GM21447 (cell line): ENCODE measurements at regions not wholly inside any gene's neighbourhood (a gene's known extent, or its start where the extent isn't known, plus 50 kb on each side); places are given as distances from the start of the nearest gene placed in this dataset.

Experiments used
- ATAC-seq: cut with Tn5 transposase; IDR thresholded peaks from one replicate; pipeline ENCODE4 v1.9.1; 2021; ENCODE audit not compliant: unreplicated experiment

- ATAC-seq: peak; percentile 87
These were observed 96.9 kb upstream of the TMPO start for GRCh38 chr12:98418357-98419075.

GRCh38 chr12:98419081-98419794 lies 96.2 kb upstream of the TMPO start:
- no peak for ATAC-seq

DNA sequence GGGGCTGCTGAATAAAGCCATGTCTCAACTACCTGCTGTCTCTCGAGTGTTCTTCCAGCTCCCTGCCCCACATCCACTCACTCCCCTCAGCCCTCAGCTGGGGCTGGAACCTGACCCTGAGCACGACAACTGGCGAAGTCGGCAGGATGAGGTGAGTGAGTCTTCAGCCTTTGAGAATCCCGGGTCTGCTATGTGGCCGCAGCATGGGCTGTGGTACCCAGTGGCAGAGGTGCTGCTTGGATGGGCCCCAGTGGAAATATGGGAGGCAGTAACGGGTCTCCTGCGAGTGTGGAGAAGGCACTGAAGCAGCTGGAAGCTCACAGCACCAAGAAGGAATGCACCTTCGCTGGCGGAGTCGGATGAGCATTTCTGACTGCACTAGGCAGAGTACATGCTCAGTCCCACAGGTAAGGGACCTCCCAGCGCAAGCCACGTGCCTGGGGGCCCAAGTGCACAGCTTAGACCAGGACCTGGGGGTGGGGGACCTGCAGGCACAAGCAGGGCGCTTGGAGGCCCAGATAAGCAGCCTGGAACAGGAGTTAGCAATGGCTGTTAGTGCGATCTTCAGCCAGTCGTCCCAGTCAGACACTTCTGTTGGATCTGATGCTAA lies 95.5 kb upstream of the TMPO start:
- no peak for ATAC-seq

- no peak for ATAC-seq
These were observed 94.9 kb upstream of the TMPO start for GRCh38 chr12:98420461-98420860.

- ATAC-seq: no peak
These were observed 94.1 kb upstream of the TMPO start for GRCh38 chr12:98421316-98421715.

DNA sequence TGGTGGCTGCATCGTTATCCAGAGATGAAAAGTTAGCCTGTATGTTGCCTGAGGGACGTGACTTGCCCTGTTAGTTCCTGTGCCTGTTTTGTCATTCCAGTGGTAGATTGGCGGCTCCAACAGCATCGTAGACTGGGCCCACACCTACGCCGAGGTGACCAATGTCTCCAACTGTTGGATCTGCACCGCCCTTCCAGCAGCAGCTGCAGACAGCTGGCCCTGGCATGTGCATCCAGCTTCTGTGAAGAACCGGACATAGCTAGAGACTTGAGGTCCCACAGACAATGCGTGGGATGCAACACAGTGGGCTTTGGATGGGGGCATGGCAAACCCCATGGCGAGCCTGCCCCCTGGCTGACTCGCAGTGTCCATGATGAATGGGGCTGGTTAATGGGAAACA lies 93.0 kb upstream of the TMPO start:
- no peak for ATAC-seq

DNA sequence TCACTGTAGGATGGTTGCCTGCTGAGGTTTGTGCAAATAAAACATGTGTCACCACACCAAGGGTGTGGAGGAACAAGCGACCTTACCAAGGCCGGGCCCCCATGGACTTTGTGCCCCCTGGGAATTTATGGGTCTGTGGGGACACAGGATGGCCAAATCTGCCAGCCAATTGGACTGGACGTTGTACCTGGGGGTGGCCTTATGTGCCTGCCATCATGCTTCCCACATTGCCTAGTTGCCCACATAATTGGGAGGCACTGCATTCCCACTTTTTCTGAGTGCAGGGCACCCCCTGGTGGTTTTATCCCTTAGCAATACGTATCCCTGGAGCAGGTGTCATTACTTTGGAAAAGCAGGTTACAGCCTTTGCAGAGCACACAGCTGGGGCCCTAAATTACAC lies 92.6 kb upstream of the TMPO start:
- ATAC-seq: no peak

GRCh38 chr12:98423963-98424362 lies 91.4 kb upstream of the TMPO start:
- no peak for ATAC-seq

DNA sequence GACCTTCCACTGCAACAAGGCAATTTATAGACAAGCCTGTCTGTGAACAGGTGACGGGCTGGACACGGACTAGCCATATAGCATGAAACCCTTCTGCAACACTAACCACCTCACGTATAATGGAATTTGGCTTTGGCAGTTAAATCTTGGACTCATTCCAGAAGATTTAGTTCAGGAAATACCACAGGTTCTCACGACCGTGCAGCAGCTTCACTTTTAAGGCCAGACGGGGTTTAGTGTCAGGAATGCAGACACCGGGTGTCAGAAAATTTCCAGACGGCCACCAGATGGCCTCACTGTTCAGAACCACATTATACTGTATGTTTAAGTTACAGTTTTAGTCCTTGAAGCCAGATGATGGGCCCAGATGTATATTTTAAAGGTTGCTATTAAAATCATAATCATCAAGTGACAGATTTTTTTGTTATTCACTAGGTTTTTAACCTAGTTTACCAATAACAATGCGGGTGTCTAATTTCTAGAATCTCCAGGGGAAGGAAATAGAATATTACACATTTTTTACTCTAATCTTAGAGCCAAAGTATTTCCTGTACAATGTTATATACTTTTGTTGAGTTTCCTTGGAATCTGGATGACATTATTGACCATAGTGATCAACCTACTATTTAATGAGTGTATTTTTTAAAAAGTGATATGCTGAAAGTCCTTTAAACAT lies 90.5 kb upstream of the TMPO start:
- peak; percentile 84 for ATAC-seq

- no peak for ATAC-seq
These were observed 89.5 kb upstream of the TMPO start for GRCh38 chr12:98425859-98426258.

DNA sequence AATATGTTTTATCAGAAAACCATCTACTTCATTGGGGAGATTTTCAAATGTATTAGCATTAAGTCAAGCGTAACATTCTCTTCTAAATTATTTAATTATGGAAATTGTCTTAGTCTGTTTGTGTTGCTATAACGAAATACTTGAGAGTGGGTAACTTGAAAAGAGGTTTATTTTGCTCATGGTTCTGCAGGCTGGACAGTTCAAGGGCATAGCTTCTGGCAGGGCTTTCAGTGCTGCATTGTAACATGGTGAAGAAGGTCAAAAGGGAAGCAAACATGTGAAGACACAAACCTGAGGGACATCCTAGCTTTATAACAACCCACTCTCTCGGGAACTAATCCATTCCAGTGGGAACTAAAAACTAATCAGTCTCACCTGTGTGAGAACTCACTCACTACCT lies 84.3 kb upstream of the TMPO start:
- no peak for ATAC-seq

DNA sequence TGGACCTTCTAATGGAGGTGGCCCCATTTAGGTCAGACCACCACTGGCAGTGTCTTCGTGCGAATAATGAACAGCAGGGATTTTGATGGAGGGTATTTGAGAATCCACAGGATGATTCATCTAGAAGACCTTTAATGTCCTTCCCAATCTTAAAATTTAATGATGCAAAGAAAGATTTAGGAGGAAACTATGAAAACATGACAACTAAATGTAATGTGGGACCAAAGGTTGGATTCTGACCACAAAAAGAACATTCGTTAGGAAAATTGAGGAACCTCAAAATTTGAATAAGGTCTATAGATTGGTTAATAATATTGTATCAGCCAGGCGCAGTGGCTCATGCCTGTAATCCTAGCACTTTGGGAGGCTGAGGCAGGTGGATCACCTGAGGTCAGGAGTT lies 78.2 kb upstream of the TMPO start:
- no peak for ATAC-seq

GRCh38 chr12:98437806-98438595 lies 77.4 kb upstream of the TMPO start:
- ATAC-seq: no peak

DNA sequence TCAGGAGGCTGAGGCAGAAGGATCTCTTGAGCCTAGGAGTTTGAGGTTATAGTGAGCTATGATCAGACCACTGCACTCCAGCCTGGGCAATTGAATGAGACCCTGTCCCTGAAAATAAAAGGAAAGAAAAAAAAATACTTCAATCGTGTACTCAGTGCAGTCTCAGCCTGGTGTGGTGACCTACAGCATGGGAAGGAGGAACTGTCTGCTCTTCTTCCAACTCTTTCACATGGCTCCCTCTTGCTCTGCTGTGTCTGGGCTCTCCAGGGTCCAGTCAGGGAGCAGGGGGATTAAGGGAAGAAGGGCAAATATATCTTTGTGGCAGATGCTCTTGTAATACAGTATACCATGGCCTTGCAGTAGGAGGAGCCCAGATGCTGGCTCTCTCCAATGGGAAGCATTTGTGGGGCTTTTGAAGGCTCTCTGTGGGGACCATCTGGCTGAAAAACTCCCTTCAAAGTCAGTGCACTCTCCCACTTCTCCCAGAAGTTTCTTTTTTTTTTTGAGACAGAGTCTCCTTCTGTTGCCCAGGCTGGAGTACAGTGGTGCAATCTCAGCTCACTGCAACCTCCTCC lies 76.6 kb upstream of the TMPO start:
- no peak for ATAC-seq

DNA sequence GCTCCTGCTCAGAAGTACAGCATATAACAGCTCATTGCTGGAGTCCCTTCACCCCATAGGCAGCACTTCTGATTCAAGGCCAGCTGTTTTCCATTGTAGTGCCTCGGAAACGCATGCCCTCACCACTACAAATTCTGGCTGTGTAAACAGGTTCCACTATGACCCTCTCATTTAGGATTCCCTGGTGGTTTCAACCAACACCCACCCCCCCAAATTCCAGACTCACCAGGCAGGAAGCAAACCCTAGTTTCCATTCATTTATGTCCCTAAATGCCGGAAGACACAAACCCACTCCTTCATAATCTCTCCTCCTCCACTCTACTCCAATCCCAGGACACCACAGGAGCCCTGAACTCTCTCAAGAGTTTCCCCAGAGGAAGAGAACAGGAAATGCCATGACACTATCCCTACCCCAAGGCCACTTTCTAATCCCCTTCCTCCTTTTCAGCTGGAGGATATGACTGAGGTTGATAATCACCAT lies 75.9 kb upstream of the TMPO start:
- ATAC-seq: no peak

- no peak for ATAC-seq
These were observed 75.3 kb upstream of the TMPO start for GRCh38 chr12:98439981-98440581.

- no peak for ATAC-seq
These were observed 69.3 kb upstream of the TMPO start for GRCh38 chr12:98446060-98446459.

GRCh38 chr12:98446682-98447081 lies 68.7 kb upstream of the TMPO start:
- no peak for ATAC-seq

DNA sequence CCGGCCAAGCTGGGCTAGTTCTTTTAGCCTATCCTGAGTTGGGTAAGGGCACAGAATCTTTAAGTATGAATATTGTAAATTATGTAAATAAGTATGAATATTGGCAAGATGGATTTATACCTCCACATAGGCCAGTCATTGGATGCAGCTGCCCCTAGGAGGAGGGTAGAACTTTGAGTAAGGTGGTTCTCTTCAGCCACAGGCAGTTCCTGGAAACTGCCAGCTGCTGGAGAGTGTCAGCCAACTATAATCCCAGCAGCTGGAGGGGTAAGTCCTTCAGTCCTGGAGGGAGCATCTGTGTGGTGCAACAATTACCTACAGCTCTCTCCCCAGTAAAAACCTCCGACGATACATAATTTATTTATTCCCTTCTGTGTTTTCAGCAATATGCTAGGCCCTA lies 65.8 kb upstream of the TMPO start:
- ATAC-seq: no peak

DNA sequence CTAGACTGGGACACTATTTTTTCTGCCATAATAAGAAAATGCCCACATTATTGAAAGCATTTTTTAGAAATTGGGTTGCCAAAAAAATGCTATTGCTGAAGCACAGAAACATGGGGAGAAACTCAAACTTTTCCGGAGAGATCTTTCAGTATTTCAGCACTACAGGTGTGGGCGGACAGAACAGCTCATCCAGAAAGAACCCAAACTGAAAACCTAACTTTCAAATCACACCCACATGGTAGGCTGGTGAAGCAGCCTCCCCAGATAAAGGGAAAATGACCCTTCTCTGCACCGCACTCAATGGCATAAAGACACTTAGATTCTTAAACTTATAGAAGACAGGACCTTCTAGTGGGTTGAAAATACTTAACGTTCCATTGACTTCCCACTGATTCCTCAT lies 62.3 kb upstream of the TMPO start:
- ATAC-seq: no peak
